ENCODE measurements at regions not wholly inside any gene's neighbourhood (a gene's known extent, or its start where the extent isn't known, plus 50 kb on each side); places are given as distances from the start of the nearest gene placed in this dataset.

DNA sequence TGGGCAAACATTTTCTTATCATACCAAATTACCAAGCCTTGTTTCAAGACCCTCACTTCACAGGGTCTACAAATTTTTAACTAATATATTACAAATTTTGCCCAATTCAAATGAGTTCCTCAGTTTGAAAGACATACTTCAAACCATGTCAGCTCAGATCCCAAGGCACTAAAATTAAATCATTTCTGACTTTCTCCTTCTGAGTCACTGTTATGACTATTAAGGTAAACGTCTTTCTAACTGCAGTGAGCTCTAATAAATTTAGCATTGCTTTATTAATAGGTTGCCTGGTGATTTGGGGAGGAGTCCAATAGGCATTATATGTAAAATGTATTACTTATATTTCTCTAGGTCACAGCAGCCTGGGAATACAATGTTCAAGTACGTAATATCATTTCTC is 158.2 kb upstream of the ARHGEF26 start:
- 0 out of 2 replicates have a peak, but pooled peaks cover 3% of the 10 kb centered on the region for H3K9me2 ChIP-seq (ENCODE audit: insufficient read depth)
- CTCF ChIA-PET: no interaction called here

GRCh38 chr3:153967260-153967659 is 153.9 kb upstream of the ARHGEF26 start:
- no peaks in the 10 kb centered on the region for H3K27me3 ChIP-seq (ENCODE audit: insufficient read depth, low read length)
- TF ChIP-seq JUND (IDR thresholded peaks at IDR 0.05): no peak
- no peak for TF ChIP-seq ZFX (IDR thresholded peaks at IDR 0.05)
- no peak for TF ChIP-seq ZBTB33 (IDR thresholded peaks at IDR 0.05; ENCODE audit: extremely low read depth, insufficient replicate concordance, low read length)
- TF ChIP-seq, protein P1, sequence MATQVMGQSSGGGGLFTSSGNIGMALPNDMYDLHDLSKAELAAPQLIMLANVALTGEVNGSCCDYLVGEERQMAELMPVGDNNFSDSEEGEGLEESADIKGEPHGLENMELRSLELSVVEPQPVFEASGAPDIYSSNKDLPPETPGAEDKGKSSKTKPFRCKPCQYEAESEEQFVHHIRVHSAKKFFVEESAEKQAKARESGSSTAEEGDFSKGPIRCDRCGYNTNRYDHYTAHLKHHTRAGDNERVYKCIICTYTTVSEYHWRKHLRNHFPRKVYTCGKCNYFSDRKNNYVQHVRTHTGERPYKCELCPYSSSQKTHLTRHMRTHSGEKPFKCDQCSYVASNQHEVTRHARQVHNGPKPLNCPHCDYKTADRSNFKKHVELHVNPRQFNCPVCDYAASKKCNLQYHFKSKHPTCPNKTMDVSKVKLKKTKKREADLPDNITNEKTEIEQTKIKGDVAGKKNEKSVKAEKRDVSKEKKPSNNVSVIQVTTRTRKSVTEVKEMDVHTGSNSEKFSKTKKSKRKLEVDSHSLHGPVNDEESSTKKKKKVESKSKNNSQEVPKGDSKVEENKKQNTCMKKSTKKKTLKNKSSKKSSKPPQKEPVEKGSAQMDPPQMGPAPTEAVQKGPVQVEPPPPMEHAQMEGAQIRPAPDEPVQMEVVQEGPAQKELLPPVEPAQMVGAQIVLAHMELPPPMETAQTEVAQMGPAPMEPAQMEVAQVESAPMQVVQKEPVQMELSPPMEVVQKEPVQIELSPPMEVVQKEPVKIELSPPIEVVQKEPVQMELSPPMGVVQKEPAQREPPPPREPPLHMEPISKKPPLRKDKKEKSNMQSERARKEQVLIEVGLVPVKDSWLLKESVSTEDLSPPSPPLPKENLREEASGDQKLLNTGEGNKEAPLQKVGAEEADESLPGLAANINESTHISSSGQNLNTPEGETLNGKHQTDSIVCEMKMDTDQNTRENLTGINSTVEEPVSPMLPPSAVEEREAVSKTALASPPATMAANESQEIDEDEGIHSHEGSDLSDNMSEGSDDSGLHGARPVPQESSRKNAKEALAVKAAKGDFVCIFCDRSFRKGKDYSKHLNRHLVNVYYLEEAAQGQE (IDR thresholded peaks at IDR 0.05; ENCODE audit: low read depth): no peak
- no peak for TF ChIP-seq EZH2phosphoT487 (IDR thresholded peaks at IDR 0.05; ENCODE audit: borderline replicate concordance)
- TF ChIP-seq CTCF (IDR thresholded peaks at IDR 0.05 in 2 of 3, conservative IDR thresholded peaks at IDR 0.05 in 1 of 3; ENCODE audit: borderline replicate concordance in 1 of 3, insufficient read depth in 1 of 3, low read depth in 2 of 3, low read length in 2 of 3): no peak
- TF ChIP-seq SIN3A (IDR thresholded peaks at IDR 0.05; ENCODE audit: low read depth): no peak
- TF ChIP-seq CBX3 (IDR thresholded peaks at IDR 0.05; ENCODE audit: low read depth): no peak
- TF ChIP-seq ATF3 (IDR thresholded peaks at IDR 0.05): no peak
- TF ChIP-seq CEBPB (IDR thresholded peaks at IDR 0.05; ENCODE audit: low read depth): no peak
- H3K9me3 ChIP-seq (ENCODE audit: control insufficient read depth in 1 of 2, insufficient read depth in 1 of 2, low read depth in 1 of 2, low read length in 2 of 2): no peaks in the 10 kb centered on the region
- H2AFZ ChIP-seq (ENCODE audit: low read depth, low read length, poor library complexity, severe bottlenecking): no peak overlapping the region
- DNase-seq (ENCODE audit: low read depth, low spot score): no peak
- ATAC-seq: no peak
- H4K20me1 ChIP-seq (ENCODE audit: insufficient read depth): no peaks in the 10 kb centered on the region
- no peak overlapping the region for H3K4me3 ChIP-seq (replicated peaks in 1 of 2; ENCODE audit: low read depth in 1 of 2, low read length in 2 of 2)
- no peaks in the 10 kb centered on the region for H3K79me2 ChIP-seq (ENCODE audit: insufficient read depth, low read length)
- H3K9ac ChIP-seq (ENCODE audit: low read length): no peak overlapping the region
- H3K4me1 ChIP-seq (ENCODE audit: control insufficient read depth in 1 of 2, insufficient read depth in 2 of 2, low read length in 2 of 2): no peaks in the 10 kb centered on the region
- H3K9me2 ChIP-seq (ENCODE audit: insufficient read depth): 0 out of 2 replicates have a peak, but pooled peaks cover 4% of the 10 kb centered on the region
- ChIA-PET POLR2A (no interaction called here), CTCF (no interaction called here), RAD21 (ENCODE audit: low non-redundant PET in 1 of 2, low total read pairs in 2 of 2, uncharacterized antibody in 2 of 2, unreplicated experiment in 2 of 2) (no interaction called here)
- H3K27ac ChIP-seq (ENCODE audit: low read depth, low read length): no peak overlapping the region
- no TSS peak for BruUV-seq (replicated peaks)
- H3K4me2 ChIP-seq (ENCODE audit: low read length): no peak overlapping the region
- H3K36me3 ChIP-seq (ENCODE audit: control insufficient read depth in 1 of 2, insufficient read depth in 2 of 2, low read length in 2 of 2): no peaks in the 10 kb centered on the region
- intact Hi-C loops (cut with micrococcal nuclease): no loop called here

More for the DNA sequence above, 158.2 kb upstream of the ARHGEF26 start:
- Histone ChIP-seq H3K4me3 (replicated peaks in 1 of 2; ENCODE audit: low read depth in 1 of 2, low read length in 2 of 2) (no peak overlapping the region), H3K4me2 (ENCODE audit: low read length) (no peak overlapping the region), H2AFZ (ENCODE audit: low read depth, low read length, poor library complexity, severe bottlenecking) (no peak overlapping the region), H3K27ac (ENCODE audit: low read depth, low read length) (no peak overlapping the region), H3K4me1 (ENCODE audit: control insufficient read depth in 1 of 2, insufficient read depth in 2 of 2, low read length in 2 of 2) (no peaks in the 10 kb centered on the region), H3K27me3 (ENCODE audit: insufficient read depth, low read length) (no peaks in the 10 kb centered on the region), H3K36me3 (ENCODE audit: control insufficient read depth in 1 of 2, insufficient read depth in 2 of 2, low read length in 2 of 2) (no peaks in the 10 kb centered on the region), H3K9ac (ENCODE audit: low read length) (no peak overlapping the region), H3K9me3 (ENCODE audit: control insufficient read depth in 1 of 2, insufficient read depth in 1 of 2, low read depth in 1 of 2, low read length in 2 of 2) (no peaks in the 10 kb centered on the region), H4K20me1 (ENCODE audit: insufficient read depth) (no peaks in the 10 kb centered on the region), H3K79me2 (ENCODE audit: insufficient read depth, low read length) (no peaks in the 10 kb centered on the region)
- POLR2A ChIA-PET: no interaction called here
- no peak for TF ChIP-seq YY1 (IDR thresholded peaks at IDR 0.05; ENCODE audit: extremely low read depth, insufficient replicate concordance, low read depth, low read length)
- no peak for TF ChIP-seq MAX (IDR thresholded peaks at IDR 0.05)
- no peak for TF ChIP-seq POLR2AphosphoS5 (IDR thresholded peaks at IDR 0.05; ENCODE audit: low read depth, low read length)
- ATAC-seq: no peak
- BruUV-seq (replicated peaks): no TSS peak
- RAD21 ChIA-PET (ENCODE audit: low non-redundant PET in 1 of 2, low total read pairs in 2 of 2, uncharacterized antibody in 2 of 2, unreplicated experiment in 2 of 2): no interaction called here
- intact Hi-C loops (cut with micrococcal nuclease): no loop called here
- DNase-seq (ENCODE audit: low read depth, low spot score): no peak

Measured in HCT116 (cell line).